IMR-90 (cell line): ENCODE measurements at regions not wholly inside any gene's neighbourhood (a gene's known extent, or its start where the extent isn't known, plus 50 kb on each side); places are given as distances from the start of the nearest gene placed in this dataset.

ENCODE experiments used
- ATAC-seq: fragments of 200-7000 bp; cut with Tn5 transposase; 2 replicates; pipeline ENCODE4 v1.9.1; 2020; ENCODE audit warnings: low read depth, mild to moderate bottlenecking, moderate library complexity
- BruUV-seq: library from RNA; stranded (reverse); fragments of 400-500 nt; replicated peaks from 2 replicates; lab custom pipeline; 2021; lab: Mats Ljungman, UMichigan
- CTCF ChIA-PET: fragments of 300-600 bp; formaldehyde crosslinking; extraction: SDS; loops from one replicate; lab custom pipeline; 2021; ENCODE audit warnings: antibody characterized with exemption; lab: Yijun Ruan, JAX
- POLR2A ChIA-PET: fragments of 300-600 bp; sonication (Branson Sonifier 250); formaldehyde crosslinking; loops from one replicate; lab custom pipeline; 2022; ENCODE audit warnings: antibody characterized with exemption; ENCODE audit not compliant: unreplicated experiment; lab: Charles Lee
- DNase-seq: peaks from one replicate; pipeline ENCODE4 v3.0.0; 2013
- H2AFZ ChIP-seq: replicated peaks from 2 replicates; pipeline ENCODE3; 2013; ENCODE audit warnings: low read length, mild to moderate bottlenecking; ENCODE audit not compliant: poor library complexity
- H2AK5ac ChIP-seq: 2 replicates; pipeline ENCODE4 v1.6.1; 2013; ENCODE audit warnings: low read depth, low read length, inconsistent platforms
- H2AK9ac ChIP-seq: replicated peaks from 2 replicates; pipeline ENCODE3; 2013; ENCODE audit warnings: mild to moderate bottlenecking, low read depth, low read length, moderate library complexity; ENCODE audit not compliant: poor library complexity
- H2BK120ac ChIP-seq: 2 replicates; pipeline ENCODE4 v1.6.1; 2013; ENCODE audit warnings: low read depth, low read length, inconsistent platforms
- H2BK15ac ChIP-seq: 3 replicates; pipeline ENCODE4 v1.6.1; 2013; ENCODE audit warnings: low read depth, low read length, inconsistent platforms
- H2BK20ac ChIP-seq: 2 replicates; pipeline ENCODE4 v1.6.1; 2013; ENCODE audit warnings: low read depth, mild to moderate bottlenecking, inconsistent platforms, low read length, moderate library complexity
- H2BK5ac ChIP-seq: 2 replicates; pipeline ENCODE4 v1.6.1; 2013; ENCODE audit warnings: mild to moderate bottlenecking, low read depth, low read length, inconsistent platforms; ENCODE audit not compliant: poor library complexity, severe bottlenecking
- H3K14ac ChIP-seq: replicated peaks from 2 replicates; pipeline ENCODE4 v1.6.1; 2013; ENCODE audit warnings: low read depth, low read length, inconsistent platforms
- H3K18ac ChIP-seq: 2 replicates; pipeline ENCODE4 v1.6.1; 2013; ENCODE audit warnings: low read depth, low read length, control low read depth
- H3K23ac ChIP-seq: 2 replicates; pipeline ENCODE4 v1.6.1; 2013; ENCODE audit warnings: low read depth, low read length, inconsistent platforms
- H3K27ac ChIP-seq: 2 replicates; pipeline ENCODE4 v1.5.1; 2013; ENCODE audit warnings: mild to moderate bottlenecking, control low read depth, low read length; ENCODE audit not compliant: insufficient read depth
- H3K27me3 ChIP-seq: 2 replicates; pipeline ENCODE4 v1.6.1; 2013; ENCODE audit warnings: low read length; ENCODE audit not compliant: control insufficient read depth, insufficient read depth
- H3K36me3 ChIP-seq: 2 replicates; pipeline ENCODE4 v1.6.1; 2013; ENCODE audit warnings: low read length, mixed read lengths; ENCODE audit not compliant: control insufficient read depth, insufficient read depth
- H3K4ac ChIP-seq: 2 replicates; pipeline ENCODE4 v1.6.1; 2013; ENCODE audit warnings: low read depth, low read length, inconsistent platforms
- H3K4me1 ChIP-seq: 2 replicates; pipeline ENCODE4 v1.6.1; 2013; ENCODE audit warnings: low read length, mixed read lengths; ENCODE audit not compliant: control insufficient read depth, insufficient read depth
- H3K4me2 ChIP-seq: 2 replicates; pipeline ENCODE4 v1.6.1; 2013; ENCODE audit warnings: low read depth, mild to moderate bottlenecking, control low read depth, low read length, moderate library complexity
- H3K4me3 ChIP-seq: 2 replicates; pipeline ENCODE4 v1.5.1; 2013; ENCODE audit warnings: low read depth, mild to moderate bottlenecking, control low read depth, low read length, moderate library complexity; ENCODE audit not compliant: insufficient read depth
- H3K56ac ChIP-seq: 2 replicates; pipeline ENCODE4 v1.6.1; 2013; ENCODE audit warnings: low read length, inconsistent platforms; ENCODE audit not compliant: insufficient read depth; ENCODE audit errors: extremely low read depth
- H3K79me1 ChIP-seq, 2 experiments: 2 replicates each; pipeline ENCODE4 v1.6.1; 2013; ENCODE audit warnings: low read length in 2 of 2, inconsistent platforms in 1 of 2, low read depth in 1 of 2
- H3K9ac ChIP-seq: 2 replicates; pipeline ENCODE4 v1.6.1; 2013; ENCODE audit warnings: low read depth, low read length, control low read depth
- H3K9me1 ChIP-seq: 2 replicates; pipeline ENCODE4 v1.6.1; 2013; ENCODE audit warnings: low read length, inconsistent platforms; ENCODE audit not compliant: insufficient read depth
- H3K9me3 ChIP-seq: 2 replicates; pipeline ENCODE4 v1.6.1; 2013; ENCODE audit warnings: low read length; ENCODE audit not compliant: control insufficient read depth, insufficient read depth
- H4K20me1 ChIP-seq: 2 replicates; pipeline ENCODE4 v1.6.1; 2013; ENCODE audit warnings: low read length, inconsistent platforms; ENCODE audit not compliant: insufficient read depth
- H4K5ac ChIP-seq: 2 replicates; pipeline ENCODE4 v1.6.1; 2013; ENCODE audit warnings: mild to moderate bottlenecking, low read depth, low read length, control low read depth
- H4K8ac ChIP-seq, 2 experiments: 2 replicates each; pipeline ENCODE4 v1.6.1; 2013; ENCODE audit warnings: low read depth in 2 of 2, low read length in 2 of 2, control low read depth in 1 of 2, inconsistent platforms in 1 of 2
- H4K91ac ChIP-seq: 2 replicates; pipeline ENCODE4 v1.6.1; 2013; ENCODE audit warnings: low read depth, low read length, inconsistent platforms; ENCODE audit not compliant: insufficient read depth
- BHLHE40 ChIP-seq: fragments of 150-350 bp; IDR thresholded peaks from 2 replicates; pipeline ENCODE4 v1.6.1; 2016; ENCODE audit warnings: mild to moderate bottlenecking, low read depth, low read length
- CEBPB ChIP-seq: IDR thresholded peaks from 2 replicates; pipeline ENCODE4 v1.6.1; 2012; ENCODE audit warnings: low read depth, low read length, improper control_type of control experiment
- CHD1 ChIP-seq: IDR thresholded peaks from 2 replicates; pipeline ENCODE4 v1.6.1; 2012; ENCODE audit warnings: low read depth, low read length, improper control_type of control experiment
- ELK1 ChIP-seq: fragments of 150-350 bp; IDR thresholded peaks from 2 replicates; pipeline ENCODE4 v1.6.1; 2016; ENCODE audit warnings: low read depth, mild to moderate bottlenecking, low read length, moderate library complexity, borderline replicate concordance
- MAFK ChIP-seq: IDR thresholded peaks from 2 replicates; pipeline ENCODE4 v1.6.1; 2012; ENCODE audit warnings: low read depth, low read length, improper control_type of control experiment
- MAZ ChIP-seq: IDR thresholded peaks from 2 replicates; pipeline ENCODE4 v1.6.1; 2012; ENCODE audit warnings: low read depth, mild to moderate bottlenecking, low read length, improper control_type of control experiment, moderate library complexity, borderline replicate concordance
- MXI1 ChIP-seq: IDR thresholded peaks from 2 replicates; pipeline ENCODE4 v1.6.1; 2012; ENCODE audit warnings: low read depth, mild to moderate bottlenecking, low read length, moderate library complexity, borderline replicate concordance
- POLR2A ChIP-seq: IDR thresholded peaks from 2 replicates; pipeline ENCODE4 v1.6.1; 2012; ENCODE audit warnings: mild to moderate bottlenecking, low read depth, low read length
- RAD21 ChIP-seq: IDR thresholded peaks from 2 replicates; pipeline ENCODE4 v1.6.1; 2012; ENCODE audit warnings: low read length, improper control_type of control experiment
- RFX5 ChIP-seq: IDR thresholded peaks from 2 replicates; pipeline ENCODE4 v1.8.0; 2012; ENCODE audit warnings: low read depth, mild to moderate bottlenecking, low read length, moderate library complexity
- SMC3 ChIP-seq: fragments of 150-350 bp; IDR thresholded peaks from 2 replicates; pipeline ENCODE4 v1.6.1; 2016; ENCODE audit warnings: low read depth, mild to moderate bottlenecking, antibody characterized with exemption, low read length, moderate library complexity
- USF2 ChIP-seq: fragments of 150-350 bp; IDR thresholded peaks from 2 replicates; pipeline ENCODE4 v1.6.1; 2017; ENCODE audit warnings: mild to moderate bottlenecking, antibody characterized with exemption, low read length, low read depth
- WGBS, 2 experiments: methylation state at CpG; one replicate each; pipeline versions ENCODE4 v1.1.5 to v1.1.7; 2013; ENCODE audit warnings: missing lambda C conversion rate in 2 of 2; ENCODE audit not compliant: insufficient read length in 1 of 2; ENCODE audit errors: extremely low coverage in 2 of 2; 5-methylcytosine and 5-hydroxymethylcytosine counted together
- dilution Hi-C: fragments of 300-500 bp; cut with HindIII; formaldehyde crosslinking; loops from one replicate; pipeline ENCODE4 v1.14.3; 2018; ENCODE audit warnings: low sequenced_read_pairs; ENCODE audit not compliant: unreplicated experiment
- in situ Hi-C: fragments of 300-500 bp; cut with MboI; formaldehyde crosslinking; loops from 3 replicates; pipeline ENCODE4 v1.14.3; 2019; ENCODE audit warnings: low sequenced_read_pairs, inconsistent platforms, mixed read lengths
- intact Hi-C: fragments of 100-400 bp; cut with micrococcal nuclease; formaldehyde crosslinking; loops from 2 replicates; pipeline ENCODE4 v1.10.0; 2022

- intact Hi-C loops (no loop called here), dilution Hi-C loops (no loop called here), in situ Hi-C loops (no loop called here)
- no peak overlapping the region for H3K18ac ChIP-seq
- H3K9me3 ChIP-seq: no peaks in the 10 kb centered on the region
- H2AK9ac ChIP-seq: no peak overlapping the region
- WGBS, 2 experiments: no CpG with 5 or more reads among the region's 4 CpGs
- H3K14ac ChIP-seq: no peak overlapping the region
- no peak overlapping the region for H4K5ac ChIP-seq
- H3K4me3 ChIP-seq: no peak overlapping the region
- TF ChIP-seq MAZ: no peak
- no peak for TF ChIP-seq SMC3
- no peak for TF ChIP-seq ELK1
- TF ChIP-seq RAD21: no peak
- no peak for TF ChIP-seq USF2
- TF ChIP-seq POLR2A: no peak
- TF ChIP-seq CHD1: no peak
- TF ChIP-seq MXI1: no peak
- TF ChIP-seq MAFK: no peak
- TF ChIP-seq CEBPB: no peak
- no peak for TF ChIP-seq RFX5
- TF ChIP-seq BHLHE40: no peak
- no peak overlapping the region for H2AFZ ChIP-seq
- H3K4me1 ChIP-seq: no peaks in the 10 kb centered on the region
- H3K79me1 ChIP-seq: no peaks in the 10 kb centered on the region
- no peak overlapping the region for H3K56ac ChIP-seq
- no peak overlapping the region for H3K23ac ChIP-seq
- no peak overlapping the region for H2BK5ac ChIP-seq
- no peak overlapping the region for H2BK120ac ChIP-seq
- H3K4me2 ChIP-seq: no peak overlapping the region
- no peak overlapping the region for H4K8ac ChIP-seq
- no peaks in the 10 kb centered on the region for H4K20me1 ChIP-seq
- H3K27me3 ChIP-seq: no peaks in the 10 kb centered on the region
- no peak overlapping the region for H2BK15ac ChIP-seq
- H2AK5ac ChIP-seq: no peak overlapping the region
- H3K27ac ChIP-seq: no peak overlapping the region
- no peak overlapping the region for H2BK20ac ChIP-seq
- no peak overlapping the region for H4K91ac ChIP-seq
- DNase-seq (no peak), ATAC-seq (no peak)
- ChIA-PET POLR2A (no interaction called here), CTCF (no interaction called here)
- H3K4ac ChIP-seq: no peak overlapping the region
- no TSS peak for BruUV-seq
- H3K9me1 ChIP-seq: no peaks in the 10 kb centered on the region
- H3K36me3 ChIP-seq: no peaks in the 10 kb centered on the region
- no peak overlapping the region for H3K9ac ChIP-seq
Measured at GRCh38 chr1:229869687-229870086, 197.4 kb upstream of the GALNT2 start.
